H9 (cell line): ENCODE measurements at regions not wholly inside any gene's neighbourhood (a gene's known extent, or its start where the extent isn't known, plus 50 kb on each side); places are given as distances from the start of the nearest gene placed in this dataset.

Experiments
- DNase-seq: peaks from one replicate; pipeline ENCODE4 v3.0.0-alpha.2; 2017
- H2AFZ ChIP-seq: one replicate; pipeline ENCODE4 v1.6.1; 2013; ENCODE audit warnings: mild to moderate bottlenecking, low read length, control low read depth, moderate library complexity
- H2AK5ac ChIP-seq: 2 replicates; pipeline ENCODE4 v1.6.1; 2013; ENCODE audit warnings: low read length, control low read depth, mixed read lengths; ENCODE audit not compliant: insufficient read length
- H2BK120ac ChIP-seq: one replicate; pipeline ENCODE4 v1.6.1; 2013; ENCODE audit warnings: low read depth, mild to moderate bottlenecking, low read length, control low read depth, inconsistent platforms; ENCODE audit not compliant: poor library complexity, severe bottlenecking
- H2BK12ac ChIP-seq: 2 replicates; pipeline ENCODE4 v1.6.1; 2013; ENCODE audit warnings: low read length, control low read depth, mixed read lengths, low read depth; ENCODE audit not compliant: insufficient read length
- H2BK15ac ChIP-seq: 2 replicates; pipeline ENCODE4 v1.6.1; 2013; ENCODE audit warnings: low read depth, low read length, control low read depth
- H2BK20ac ChIP-seq: one replicate; pipeline ENCODE4 v1.6.1; 2013; ENCODE audit warnings: low read depth, mild to moderate bottlenecking, low read length, control low read depth, inconsistent platforms; ENCODE audit not compliant: poor library complexity, severe bottlenecking
- H2BK5ac ChIP-seq: 2 replicates; pipeline ENCODE4 v1.6.1; 2013; ENCODE audit warnings: low read length, control low read depth, mixed read lengths; ENCODE audit not compliant: insufficient read length
- H3K14ac ChIP-seq: 2 replicates; pipeline ENCODE4 v1.6.1; 2013; ENCODE audit warnings: low read length, control low read depth; ENCODE audit not compliant: insufficient read depth
- H3K18ac ChIP-seq: 2 replicates; pipeline ENCODE4 v1.6.1; 2013; ENCODE audit warnings: low read depth, mild to moderate bottlenecking, mixed read lengths, low read length, control low read depth; ENCODE audit not compliant: insufficient read length
- H3K23ac ChIP-seq: 2 replicates; pipeline ENCODE4 v1.6.1; 2013; ENCODE audit warnings: low read length, control low read depth, mixed read lengths, low read depth; ENCODE audit not compliant: insufficient read length
- H3K23me2 ChIP-seq: 2 replicates; pipeline ENCODE4 v1.6.1; 2013; ENCODE audit warnings: low read depth, mild to moderate bottlenecking, mixed read lengths, low read length, control low read depth; ENCODE audit not compliant: insufficient read length, poor library complexity, severe bottlenecking
- H3K27ac ChIP-seq: 2 replicates; pipeline ENCODE4 v1.5.1; 2013; ENCODE audit warnings: low read length, control low read depth, mixed read lengths, low read depth; ENCODE audit not compliant: insufficient read length
- H3K27me3 ChIP-seq: 2 replicates; pipeline ENCODE4 v1.6.1; 2013; ENCODE audit warnings: low read length, control low read depth, inconsistent platforms; ENCODE audit not compliant: insufficient read depth
- H3K4ac ChIP-seq: 2 replicates; pipeline ENCODE4 v1.6.1; 2013; ENCODE audit warnings: low read depth, mild to moderate bottlenecking, control low read depth, inconsistent platforms, low read length, moderate library complexity
- H3K4me1 ChIP-seq: 2 replicates; pipeline ENCODE4 v1.6.1; 2013; ENCODE audit warnings: low read length, control low read depth, inconsistent platforms; ENCODE audit not compliant: insufficient read depth
- H3K4me2 ChIP-seq: 2 replicates; pipeline ENCODE4 v1.6.1; 2013; ENCODE audit warnings: low read length, control low read depth, mixed read lengths; ENCODE audit not compliant: insufficient read length, insufficient read depth
- H3K56ac ChIP-seq: 2 replicates; pipeline ENCODE4 v1.6.1; 2013; ENCODE audit warnings: low read depth, mild to moderate bottlenecking, mixed read lengths, low read length, control low read depth; ENCODE audit not compliant: insufficient read length
- H3K79me1 ChIP-seq: 2 replicates; pipeline ENCODE4 v1.6.1; 2013; ENCODE audit warnings: low read depth, mild to moderate bottlenecking, moderate library complexity, low read length, control low read depth, inconsistent platforms; ENCODE audit not compliant: insufficient read depth, poor library complexity, severe bottlenecking
- H3K79me2 ChIP-seq: 2 replicates; pipeline ENCODE4 v1.6.1; 2013; ENCODE audit warnings: low read length, control low read depth, inconsistent platforms; ENCODE audit not compliant: insufficient read depth
- H3K9ac ChIP-seq: 2 replicates; pipeline ENCODE4 v1.6.1; 2013; ENCODE audit warnings: low read length, control low read depth, mixed read lengths; ENCODE audit not compliant: insufficient read length; ENCODE audit errors: extremely low read depth
- H3K9me3 ChIP-seq: one replicate; pipeline ENCODE4 v1.6.1; 2013; ENCODE audit warnings: low read depth, low read length, inconsistent platforms; ENCODE audit not compliant: control insufficient read depth
- H3T11ph ChIP-seq: one replicate; pipeline ENCODE4 v1.6.1; 2013; ENCODE audit warnings: mild to moderate bottlenecking, low read length, control low read depth, inconsistent platforms
- H4K20me1 ChIP-seq: one replicate; pipeline ENCODE4 v1.6.1; 2013; ENCODE audit not compliant: control insufficient read depth, insufficient read length, insufficient read depth
- H4K5ac ChIP-seq: 2 replicates; pipeline ENCODE4 v1.6.1; 2013; ENCODE audit warnings: low read depth, mild to moderate bottlenecking, mixed read lengths, low read length, control low read depth; ENCODE audit not compliant: insufficient read length
- H4K8ac ChIP-seq: replicated peaks from 2 replicates; pipeline ENCODE4 v1.6.1; 2013; ENCODE audit warnings: low read length, control low read depth, mixed read lengths, low read depth; ENCODE audit not compliant: insufficient read length
- H4K91ac ChIP-seq: 2 replicates; pipeline ENCODE4 v1.6.1; 2013; ENCODE audit warnings: low read depth, mild to moderate bottlenecking, moderate library complexity, mixed read lengths, low read length, control low read depth; ENCODE audit not compliant: insufficient read length
- H3K27ac Mint-ChIP-seq, 3 experiments: 2 replicates in 2 of 3; 3 replicates in 1 of 3; pipeline ENCODE4 v1.8.0; 2020 to 2021; ENCODE audit warnings: mixed read lengths in 3 of 3, mild to moderate bottlenecking in 1 of 3, moderate library complexity in 1 of 3
- H3K27me3 Mint-ChIP-seq: 2 replicates; pipeline ENCODE4 v1.8.0; 2021; ENCODE audit warnings: low read depth, mild to moderate bottlenecking, moderate library complexity, mixed read lengths
- H3K36me3 Mint-ChIP-seq, 3 experiments: 2 replicates in 2 of 3; 3 replicates in 1 of 3; pipeline ENCODE4 v1.8.0; 2020 to 2021; ENCODE audit warnings: low read depth in 3 of 3, mixed read lengths in 3 of 3; ENCODE audit not compliant: insufficient read depth in 1 of 3
- H3K4me1 Mint-ChIP-seq, 2 experiments: 2 replicates each; pipeline ENCODE4 v1.8.0; 2020; ENCODE audit warnings: mixed read lengths in 2 of 2
- H3K4me3 Mint-ChIP-seq, 2 experiments: 2 replicates in 1 of 2; 3 replicates in 1 of 2; pipeline ENCODE4 v1.8.0; 2020 to 2021; ENCODE audit warnings: mild to moderate bottlenecking in 2 of 2, mixed read lengths in 2 of 2, moderate library complexity in 1 of 2
- H3K9me3 Mint-ChIP-seq, 2 experiments: 2 replicates in 1 of 2; 3 replicates in 1 of 2; pipeline ENCODE4 v1.8.0; 2020; ENCODE audit warnings: mild to moderate bottlenecking in 2 of 2, mixed read lengths in 2 of 2, moderate library complexity in 1 of 2
- WGBS: extraction: QIAGEN DNeasy Blood & Tissue Kit; methylation state at CpG from one replicate; pipeline ENCODE4 v1.1.7; 2013; ENCODE audit warnings: missing lambda C conversion rate, low lambda C conversion rate, mixed read lengths; ENCODE audit not compliant: insufficient read length; ENCODE audit errors: extremely low coverage; 5-methylcytosine and 5-hydroxymethylcytosine counted together
- TF ChIP-seq, protein P1 (sequence below): fragments of 200-600 bp; sonication (generic); conservative IDR thresholded peaks from 3 replicates; pipeline ENCODE4 v1.8.0; 2021; ENCODE audit warnings: antibody characterized with exemption, mild to moderate bottlenecking

DNA sequence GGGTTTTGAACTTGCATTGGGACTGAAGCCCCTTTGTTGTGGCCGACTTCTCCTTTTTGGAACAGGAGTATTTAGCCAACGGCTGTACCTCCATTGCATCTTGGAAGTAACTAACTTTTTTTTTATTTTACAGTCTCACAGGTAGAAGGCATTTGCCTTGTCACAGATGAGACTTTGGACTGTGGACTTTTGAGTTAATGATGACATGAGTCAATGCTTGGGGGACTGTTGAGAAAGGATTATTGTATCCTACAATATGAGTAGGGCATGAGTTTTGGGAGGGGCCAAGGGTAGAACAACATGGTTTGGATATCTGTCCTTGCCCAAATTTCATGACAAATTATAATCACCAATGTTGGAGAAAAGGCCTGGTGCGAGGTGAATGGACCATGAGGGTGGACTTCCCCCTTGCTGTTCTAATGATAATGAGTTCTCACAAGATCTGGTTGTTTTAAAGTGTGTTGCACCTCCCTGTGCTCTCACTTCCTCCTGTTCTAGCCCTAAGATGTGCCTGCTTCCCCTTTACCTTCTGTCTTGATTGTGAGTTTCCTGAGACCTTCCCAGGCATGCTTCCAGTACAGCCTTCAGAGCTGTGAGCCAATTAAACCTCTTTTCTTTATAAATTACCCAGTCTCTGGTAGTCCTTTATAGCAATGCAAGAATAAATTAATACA lies 1269.4 kb upstream of the CHAC2 start:
- Histone ChIP-seq H3K56ac (no peak overlapping the region), H3K79me1 (no peaks in the 10 kb centered on the region), H3K4me2 (no peak overlapping the region), H3K27me3 (no peaks in the 10 kb centered on the region), H2BK120ac (no peak overlapping the region), H3K23me2 (no peaks in the 10 kb centered on the region), H3K4me1 (no peaks in the 10 kb centered on the region), H4K5ac (no peak overlapping the region), H3K14ac (no peak overlapping the region), H3K27ac (no peak overlapping the region), H2AK5ac (no peak overlapping the region), H2BK15ac (no peak overlapping the region), H4K20me1 (no peaks in the 10 kb centered on the region), H3K79me2 (no peaks in the 10 kb centered on the region), H2BK5ac (no peak overlapping the region), H2BK20ac (no peak overlapping the region), H3K23ac (no peak overlapping the region), H2BK12ac (no peak overlapping the region), H2AFZ (no peak overlapping the region), H3T11ph (no peak overlapping the region), H4K8ac (no peak overlapping the region), H4K91ac (no peak overlapping the region), H3K9ac (no peak overlapping the region), H3K4ac (no peak overlapping the region), H3K18ac (no peak overlapping the region), H3K9me3 (no peaks in the 10 kb centered on the region)
- H3K9me3 Mint-ChIP-seq = peaks cover 11 to 12% of the 10 kb centered on the region in 2 experiments; a peak in 4 of 5 replicates
- peaks cover 4 to 12% (median 12%) of the 10 kb centered on the region in 3 experiments; a peak in 5 of 7 replicates for H3K36me3 Mint-ChIP-seq
- H3K27me3 Mint-ChIP-seq = no peaks in the 10 kb centered on the region
- DNase-seq = no peak
- H3K4me1 Mint-ChIP-seq = no peaks in the 10 kb centered on the region
- TF ChIP-seq, protein P1, sequence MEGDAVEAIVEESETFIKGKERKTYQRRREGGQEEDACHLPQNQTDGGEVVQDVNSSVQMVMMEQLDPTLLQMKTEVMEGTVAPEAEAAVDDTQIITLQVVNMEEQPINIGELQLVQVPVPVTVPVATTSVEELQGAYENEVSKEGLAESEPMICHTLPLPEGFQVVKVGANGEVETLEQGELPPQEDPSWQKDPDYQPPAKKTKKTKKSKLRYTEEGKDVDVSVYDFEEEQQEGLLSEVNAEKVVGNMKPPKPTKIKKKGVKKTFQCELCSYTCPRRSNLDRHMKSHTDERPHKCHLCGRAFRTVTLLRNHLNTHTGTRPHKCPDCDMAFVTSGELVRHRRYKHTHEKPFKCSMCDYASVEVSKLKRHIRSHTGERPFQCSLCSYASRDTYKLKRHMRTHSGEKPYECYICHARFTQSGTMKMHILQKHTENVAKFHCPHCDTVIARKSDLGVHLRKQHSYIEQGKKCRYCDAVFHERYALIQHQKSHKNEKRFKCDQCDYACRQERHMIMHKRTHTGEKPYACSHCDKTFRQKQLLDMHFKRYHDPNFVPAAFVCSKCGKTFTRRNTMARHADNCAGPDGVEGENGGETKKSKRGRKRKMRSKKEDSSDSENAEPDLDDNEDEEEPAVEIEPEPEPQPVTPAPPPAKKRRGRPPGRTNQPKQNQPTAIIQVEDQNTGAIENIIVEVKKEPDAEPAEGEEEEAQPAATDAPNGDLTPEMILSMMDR = no peak
- no peak overlapping the region for H3K27ac Mint-ChIP-seq
- WGBS = no CpG with 5 or more reads among the region's 3 CpGs
- H3K4me3 Mint-ChIP-seq = no peak overlapping the region
